ENCODE measurements at regions not wholly inside any gene's neighbourhood (a gene's known extent, or its start where the extent isn't known, plus 50 kb on each side); places are given as distances from the start of the nearest gene placed in this dataset.

GRCh38 chr19:30870876-30871275 is 478.4 kb downstream of the TSHZ3 start (continued):
- TF ChIP-seq AR (CRISPR knock-in tag; IDR thresholded peaks at IDR 0.05) (no peak), ATF2 (CRISPR knock-in tag; IDR thresholded peaks at IDR 0.05; ENCODE audit: borderline replicate concordance, low read depth) (no peak), JUN (CRISPR knock-in tag; IDR thresholded peaks at IDR 0.05) (no peak)
- TF ChIP-seq, protein P1, sequence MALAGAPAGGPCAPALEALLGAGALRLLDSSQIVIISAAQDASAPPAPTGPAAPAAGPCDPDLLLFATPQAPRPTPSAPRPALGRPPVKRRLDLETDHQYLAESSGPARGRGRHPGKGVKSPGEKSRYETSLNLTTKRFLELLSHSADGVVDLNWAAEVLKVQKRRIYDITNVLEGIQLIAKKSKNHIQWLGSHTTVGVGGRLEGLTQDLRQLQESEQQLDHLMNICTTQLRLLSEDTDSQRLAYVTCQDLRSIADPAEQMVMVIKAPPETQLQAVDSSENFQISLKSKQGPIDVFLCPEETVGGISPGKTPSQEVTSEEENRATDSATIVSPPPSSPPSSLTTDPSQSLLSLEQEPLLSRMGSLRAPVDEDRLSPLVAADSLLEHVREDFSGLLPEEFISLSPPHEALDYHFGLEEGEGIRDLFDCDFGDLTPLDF (CRISPR knock-in tag; IDR thresholded peaks at IDR 0.05) = no peak

GRCh38 chr19:30865511-30865910 is 483.7 kb downstream of the TSHZ3 start:
- no peak for ATAC-seq
- peaks cover 13% of the 10 kb centered on the region for H3K36me3 Mint-ChIP-seq
- ChIA-PET POLR2A (no interaction called here), CTCF (no interaction called here)
- peaks cover 28% of the 10 kb centered on the region for H3K9me3 Mint-ChIP-seq
- H3K4me3 Mint-ChIP-seq = no peak overlapping the region
- H3K4me1 Mint-ChIP-seq = no peaks in the 10 kb centered on the region
- TF ChIP-seq SP1 (CRISPR knock-in tag; conservative IDR thresholded peaks at IDR 0.05) = no peak
- H3K27me3 Mint-ChIP-seq (ENCODE audit: low read depth) = no peaks in the 10 kb centered on the region; the same call in 1 of the 2 replicates
- no peak for DNase-seq (ENCODE audit: low spot score)
- no peak overlapping the region for H3K27ac Mint-ChIP-seq

GRCh38 chr19:30864391-30865215 is 484.6 kb downstream of the TSHZ3 start:
- ChIA-PET CTCF (no interaction called here), POLR2A (no interaction called here)
- Mint-ChIP-seq H3K27me3 (ENCODE audit: low read depth) (no peaks in the 10 kb centered on the region; the same call in 1 of the 2 replicates), H3K4me1 (no peaks in the 10 kb centered on the region), H3K27ac (no peak overlapping the region), H3K9me3 (peaks cover 36% of the 10 kb centered on the region), H3K36me3 (peaks cover 13% of the 10 kb centered on the region), H3K4me3 (no peak overlapping the region)
- ATAC-seq (no peak), DNase-seq (ENCODE audit: low spot score) (no peak)
- TF ChIP-seq, protein P2, sequence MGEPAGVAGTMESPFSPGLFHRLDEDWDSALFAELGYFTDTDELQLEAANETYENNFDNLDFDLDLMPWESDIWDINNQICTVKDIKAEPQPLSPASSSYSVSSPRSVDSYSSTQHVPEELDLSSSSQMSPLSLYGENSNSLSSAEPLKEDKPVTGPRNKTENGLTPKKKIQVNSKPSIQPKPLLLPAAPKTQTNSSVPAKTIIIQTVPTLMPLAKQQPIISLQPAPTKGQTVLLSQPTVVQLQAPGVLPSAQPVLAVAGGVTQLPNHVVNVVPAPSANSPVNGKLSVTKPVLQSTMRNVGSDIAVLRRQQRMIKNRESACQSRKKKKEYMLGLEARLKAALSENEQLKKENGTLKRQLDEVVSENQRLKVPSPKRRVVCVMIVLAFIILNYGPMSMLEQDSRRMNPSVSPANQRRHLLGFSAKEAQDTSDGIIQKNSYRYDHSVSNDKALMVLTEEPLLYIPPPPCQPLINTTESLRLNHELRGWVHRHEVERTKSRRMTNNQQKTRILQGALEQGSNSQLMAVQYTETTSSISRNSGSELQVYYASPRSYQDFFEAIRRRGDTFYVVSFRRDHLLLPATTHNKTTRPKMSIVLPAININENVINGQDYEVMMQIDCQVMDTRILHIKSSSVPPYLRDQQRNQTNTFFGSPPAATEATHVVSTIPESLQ (CRISPR knock-in tag; IDR thresholded peaks at IDR 0.05) = no peak
- no peak for TF ChIP-seq ZNF317 (CRISPR knock-in tag; IDR thresholded peaks at IDR 0.05; ENCODE audit: borderline replicate concordance, low read depth)
- no peak for TF ChIP-seq JUN (CRISPR knock-in tag; IDR thresholded peaks at IDR 0.05)
- TF ChIP-seq, protein P1 (CRISPR knock-in tag; IDR thresholded peaks at IDR 0.05) = no peak
- TF ChIP-seq, protein P3, sequence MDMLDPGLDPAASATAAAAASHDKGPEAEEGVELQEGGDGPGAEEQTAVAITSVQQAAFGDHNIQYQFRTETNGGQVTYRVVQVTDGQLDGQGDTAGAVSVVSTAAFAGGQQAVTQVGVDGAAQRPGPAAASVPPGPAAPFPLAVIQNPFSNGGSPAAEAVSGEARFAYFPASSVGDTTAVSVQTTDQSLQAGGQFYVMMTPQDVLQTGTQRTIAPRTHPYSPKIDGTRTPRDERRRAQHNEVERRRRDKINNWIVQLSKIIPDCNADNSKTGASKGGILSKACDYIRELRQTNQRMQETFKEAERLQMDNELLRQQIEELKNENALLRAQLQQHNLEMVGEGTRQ (CRISPR knock-in tag; IDR thresholded peaks at IDR 0.05) = no peak
- no peak for TF ChIP-seq RORB (CRISPR knock-in tag; IDR thresholded peaks at IDR 0.05)
